ELF-1 (cell line): ENCODE measurements at regions not wholly inside any gene's neighbourhood (a gene's known extent, or its start where the extent isn't known, plus 50 kb on each side); places are given as distances from the start of the nearest gene placed in this dataset.
A peak's percentile ranks its signal among the peaks of the same experiment; 100 is the strongest.
"Not testable (repeated sequence)": the region's sequence is repeated elsewhere in the genome, so short reads cannot be mapped to it uniquely, and the experiment has no call there.

Experiments
- DNase-seq: peaks from one replicate; pipeline ENCODE4 v3.0.0-alpha.2; 2016; ENCODE audit warnings: low read depth, low spot score

DNA sequence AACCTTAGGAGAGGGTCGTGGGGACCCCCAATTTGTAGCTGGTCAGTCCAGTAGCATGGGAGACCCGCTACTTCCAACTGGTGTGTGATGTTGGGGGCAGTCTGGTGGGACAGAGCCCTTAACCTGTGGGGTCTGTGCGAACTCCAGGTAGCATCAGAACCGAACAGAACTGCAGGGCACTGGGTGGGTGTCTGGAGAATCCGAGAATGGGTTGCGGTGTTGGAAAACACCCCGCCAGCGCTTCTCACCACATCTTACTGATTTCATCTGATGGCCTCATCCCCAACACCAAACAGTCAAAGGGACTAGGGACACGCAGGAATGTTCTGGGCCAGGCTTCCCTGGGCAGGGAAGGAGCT, 89.3 kb downstream of the KCNJ18 start:
- not testable (repeated sequence) for DNase-seq

DNA sequence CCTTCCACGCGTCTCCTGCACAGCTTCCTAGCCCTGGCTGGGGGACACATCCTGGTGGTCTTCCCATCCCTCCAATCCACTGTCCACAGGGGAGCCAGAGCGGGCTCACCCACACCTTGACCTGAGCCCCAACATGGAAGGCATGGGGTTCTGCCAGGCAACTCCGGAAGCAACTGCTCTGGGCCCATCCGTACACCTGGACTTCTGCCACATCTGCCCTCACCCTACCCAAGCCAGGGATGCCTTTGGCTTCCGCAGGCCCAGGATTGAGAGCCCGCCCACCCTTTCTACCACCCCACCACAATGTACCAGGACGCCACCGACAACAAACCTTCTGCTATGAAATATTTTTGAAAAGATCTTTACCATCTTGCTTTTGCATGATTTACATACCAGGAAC, 89.8 kb downstream of the KCNJ18 start:
- not testable (repeated sequence) for DNase-seq

- not testable (repeated sequence) for DNase-seq
These were observed 90.3 kb downstream of the KCNJ18 start for GRCh38 chr17:21782604-21783003.

- DNase-seq, result not testable (repeated sequence)
These were observed 90.7 kb downstream of the KCNJ18 start for GRCh38 chr17:21783017-21783416.

DNA sequence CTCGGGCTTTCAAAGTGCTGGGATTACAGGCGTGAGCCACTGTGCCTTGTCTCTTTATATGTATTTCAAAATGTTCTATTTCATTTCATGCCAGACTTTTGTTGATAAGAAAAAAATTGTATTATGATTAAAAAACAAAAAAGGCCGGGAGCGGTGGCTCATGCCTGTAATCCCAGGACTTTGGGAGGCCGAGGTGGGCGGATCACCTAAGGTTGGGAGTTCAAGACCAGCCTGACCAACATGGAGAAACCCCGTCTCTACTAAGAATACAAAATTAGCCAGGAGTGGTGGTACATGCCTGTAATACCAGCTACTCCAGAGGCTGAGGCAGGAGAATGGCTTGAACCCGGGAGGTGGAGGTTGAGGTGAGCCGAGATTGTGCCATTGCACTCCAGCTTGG, 121.9 kb downstream of the KCNJ18 start:
- DNase-seq, result not testable (repeated sequence)

GRCh38 chr17:21814776-21815175, 122.5 kb downstream of the KCNJ18 start:
- no peak for DNase-seq

DNA sequence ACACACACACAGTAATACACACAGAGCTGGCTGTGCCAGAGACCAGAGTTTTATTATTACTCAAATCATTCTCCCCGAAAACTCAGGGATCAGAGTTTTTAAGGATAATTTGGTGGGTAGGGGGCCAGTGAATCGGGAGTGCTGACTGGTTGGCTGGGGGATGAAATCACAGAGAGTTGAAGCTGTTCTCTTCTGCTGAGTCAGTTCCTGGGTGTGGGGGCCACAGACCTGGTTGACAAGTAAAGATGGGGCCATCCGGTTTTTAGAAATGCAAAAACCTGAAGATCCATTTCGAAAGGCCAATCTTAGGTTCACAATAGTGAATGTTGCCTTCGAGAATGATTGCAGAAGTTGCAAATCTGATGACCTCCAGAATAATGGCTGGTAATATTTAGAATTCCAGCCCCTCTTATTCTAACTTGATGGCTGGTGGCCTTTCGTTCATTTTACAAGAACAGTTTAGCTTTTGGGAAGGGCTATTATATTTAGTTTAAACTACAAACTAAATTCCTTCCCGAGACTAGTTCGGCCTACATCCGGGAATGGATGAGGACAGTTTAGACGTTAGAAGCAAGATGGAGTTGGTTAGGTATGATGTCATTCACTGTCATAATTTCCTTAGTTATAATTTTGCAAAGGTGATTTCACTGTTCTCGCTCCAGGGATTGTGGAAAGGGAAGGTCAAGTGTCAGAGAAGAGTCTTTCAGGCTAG, 123.2 kb downstream of the KCNJ18 start:
- DNase-seq, result no peak

DNA sequence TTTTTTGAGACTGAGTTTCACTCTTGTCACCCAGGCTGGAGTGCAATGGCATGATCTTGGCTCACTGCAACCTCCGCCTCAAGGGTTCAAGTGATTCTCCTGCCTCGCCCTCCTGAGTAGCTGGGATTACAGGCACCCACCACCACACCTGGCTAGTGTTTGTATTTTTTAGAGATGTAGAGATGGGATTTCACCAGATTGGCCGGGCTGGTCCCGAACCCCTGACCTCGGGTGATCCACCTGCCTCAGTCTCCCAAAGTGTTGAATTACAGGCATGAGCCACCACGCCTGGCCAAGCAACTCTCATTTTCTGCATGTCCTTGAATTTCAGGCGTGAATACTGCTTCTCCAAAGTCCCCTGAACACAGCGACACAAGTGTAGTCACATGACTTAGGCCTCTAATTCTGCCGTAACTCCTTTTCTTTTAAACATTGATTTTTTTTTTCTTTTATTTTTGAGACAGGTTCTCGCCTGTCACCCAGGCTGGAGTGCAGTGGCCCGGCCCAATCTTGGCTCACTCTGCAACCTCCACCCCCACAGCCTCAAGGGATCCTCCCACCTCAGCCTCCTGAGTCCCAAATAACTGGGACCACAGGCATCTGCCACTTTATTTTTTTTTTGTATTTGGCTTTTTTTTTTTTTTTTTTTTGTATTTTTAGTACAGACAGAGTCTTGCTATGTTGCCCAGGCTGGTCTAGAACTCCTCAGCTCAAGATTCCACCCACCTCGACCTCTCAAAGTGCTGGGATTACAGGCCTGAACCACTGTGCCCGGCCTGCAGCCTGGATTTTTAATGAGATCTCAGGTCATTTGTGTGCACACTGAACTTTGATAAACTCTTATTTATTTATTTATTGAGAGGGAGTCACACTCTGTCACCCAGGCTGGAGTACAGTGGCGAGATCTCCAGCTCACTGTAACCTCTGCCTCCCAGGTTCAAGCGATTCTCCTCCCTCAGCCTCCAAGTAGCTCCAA, 124.6 kb downstream of the KCNJ18 start:
- DNase-seq, result no peak

- DNase-seq, result no peak
These were observed 125.6 kb downstream of the KCNJ18 start for GRCh38 chr17:21817791-21818364.

- DNase-seq, result no peak
These were observed 130.8 kb downstream of the KCNJ18 start for GRCh38 chr17:21823090-21823489.

DNA sequence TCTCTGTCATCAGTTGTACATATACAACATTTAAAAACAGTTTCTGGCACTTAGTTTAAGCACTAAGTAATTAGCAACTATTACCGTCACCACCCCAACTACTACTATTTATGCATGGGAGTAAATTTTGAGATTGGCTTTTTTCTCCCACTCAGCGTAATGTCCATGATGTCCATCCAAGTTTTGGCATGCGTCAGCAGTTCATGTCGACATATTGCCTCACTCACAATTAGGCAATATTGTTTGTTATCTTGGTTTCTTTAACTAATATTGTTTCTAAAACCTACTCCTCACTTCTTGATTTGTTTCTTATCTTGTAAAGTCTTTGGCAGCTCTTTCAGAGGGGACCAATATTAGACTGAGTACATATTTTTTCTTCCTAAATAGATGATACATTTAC, 131.3 kb downstream of the KCNJ18 start:
- DNase-seq, result no peak

DNA sequence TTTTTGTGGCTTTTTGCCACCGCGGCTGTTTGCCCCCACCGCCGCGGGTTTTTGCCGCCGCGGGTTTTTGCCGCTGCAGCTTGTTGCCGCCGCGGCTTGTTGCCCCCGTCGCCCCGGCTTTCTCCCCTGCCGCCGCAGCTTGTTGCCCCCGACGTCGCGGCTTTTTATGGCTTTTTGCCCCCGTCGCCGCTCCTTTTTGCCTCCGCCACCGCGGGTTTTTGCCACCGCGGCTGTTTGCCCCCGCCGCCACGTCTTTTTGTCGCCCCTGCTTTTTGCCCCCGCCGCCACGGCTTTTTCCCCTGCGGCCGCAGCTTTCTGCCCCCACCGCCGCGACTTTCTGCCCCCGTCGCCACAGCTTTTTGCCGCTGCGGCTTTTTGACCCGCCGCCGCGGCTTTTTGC, 149.5 kb downstream of the KCNJ18 start:
- DNase-seq, result peak; percentile 6

DNA sequence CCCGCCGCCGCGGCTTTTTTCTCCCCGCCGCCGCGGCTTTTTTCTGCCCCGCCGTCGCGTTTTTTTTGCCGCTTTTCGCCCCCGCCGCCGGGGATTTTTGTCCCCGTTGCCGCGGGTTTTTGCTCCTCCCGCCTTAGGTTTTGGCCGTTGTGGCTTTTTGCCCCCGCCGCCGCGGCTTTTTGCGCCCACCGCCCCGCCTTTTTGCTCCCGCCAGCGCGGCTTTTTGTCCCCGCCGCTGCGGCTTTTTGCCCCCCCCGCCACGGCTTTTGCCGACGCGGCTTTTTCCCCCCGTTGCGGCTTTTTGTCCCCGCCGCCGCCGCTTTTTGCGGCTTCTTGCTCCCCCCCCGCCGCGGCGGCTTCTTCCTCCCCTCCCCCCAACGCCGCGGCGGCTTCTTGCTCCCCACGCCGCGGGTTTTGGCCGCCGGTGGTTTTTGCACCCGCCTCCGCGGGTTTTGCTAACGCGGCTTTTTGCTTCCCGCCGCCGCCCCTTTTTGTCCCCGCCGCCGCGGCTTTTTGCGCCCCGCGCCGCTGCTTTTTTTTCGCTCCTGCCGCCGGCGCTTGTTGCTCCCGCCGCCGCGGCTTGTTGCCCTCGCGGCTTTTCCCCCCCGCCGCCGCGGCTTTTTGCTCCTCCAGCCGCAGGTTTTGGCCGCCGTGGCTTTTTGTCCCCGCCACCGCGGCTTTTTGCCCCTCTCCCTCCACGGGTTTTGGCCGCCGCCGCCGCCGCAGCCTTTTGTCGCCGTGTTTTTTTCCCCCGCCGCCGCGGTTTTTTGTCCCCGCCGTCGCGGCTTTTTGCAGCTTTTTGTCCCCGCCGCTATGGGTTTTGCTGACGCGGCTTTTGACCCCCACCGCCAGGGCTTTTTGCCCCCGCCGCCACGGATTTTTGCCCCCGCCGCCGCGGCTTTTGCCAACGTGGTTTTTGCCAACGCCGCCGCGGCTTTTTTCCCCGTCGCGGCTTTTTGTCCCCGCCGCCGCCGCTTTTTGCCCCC, 150.3 kb downstream of the KCNJ18 start:
- DNase-seq, result peak; percentile 42

DNA sequence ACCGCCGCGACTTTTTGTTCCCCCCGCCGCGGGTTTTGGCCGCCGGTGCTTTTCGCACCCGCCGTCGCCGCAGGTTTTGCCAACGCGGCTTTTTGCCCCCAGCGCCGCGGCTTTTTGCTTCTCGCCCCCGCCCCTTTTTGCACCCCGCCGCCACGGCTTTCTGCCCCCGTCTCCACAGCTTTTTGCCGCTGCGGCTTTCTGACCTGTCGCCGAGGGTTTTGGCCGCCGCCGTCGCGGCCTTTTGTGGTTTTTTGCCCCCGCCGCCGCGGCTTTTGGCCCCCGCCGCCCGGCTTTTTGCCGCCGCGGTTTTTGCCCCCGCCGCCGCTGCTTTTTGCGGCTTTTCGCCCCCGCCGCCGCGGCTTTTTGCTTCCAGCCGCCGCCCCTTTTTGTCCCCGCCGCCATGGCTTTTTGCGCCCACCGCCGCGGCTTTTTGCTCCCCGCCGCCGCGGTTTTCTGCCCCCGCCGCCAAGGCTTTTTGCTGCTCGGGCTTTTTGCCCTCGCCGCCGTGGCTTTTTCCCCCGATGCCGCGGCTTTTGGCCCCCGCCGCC, 151.1 kb downstream of the KCNJ18 start:
- no peak for DNase-seq

DNA sequence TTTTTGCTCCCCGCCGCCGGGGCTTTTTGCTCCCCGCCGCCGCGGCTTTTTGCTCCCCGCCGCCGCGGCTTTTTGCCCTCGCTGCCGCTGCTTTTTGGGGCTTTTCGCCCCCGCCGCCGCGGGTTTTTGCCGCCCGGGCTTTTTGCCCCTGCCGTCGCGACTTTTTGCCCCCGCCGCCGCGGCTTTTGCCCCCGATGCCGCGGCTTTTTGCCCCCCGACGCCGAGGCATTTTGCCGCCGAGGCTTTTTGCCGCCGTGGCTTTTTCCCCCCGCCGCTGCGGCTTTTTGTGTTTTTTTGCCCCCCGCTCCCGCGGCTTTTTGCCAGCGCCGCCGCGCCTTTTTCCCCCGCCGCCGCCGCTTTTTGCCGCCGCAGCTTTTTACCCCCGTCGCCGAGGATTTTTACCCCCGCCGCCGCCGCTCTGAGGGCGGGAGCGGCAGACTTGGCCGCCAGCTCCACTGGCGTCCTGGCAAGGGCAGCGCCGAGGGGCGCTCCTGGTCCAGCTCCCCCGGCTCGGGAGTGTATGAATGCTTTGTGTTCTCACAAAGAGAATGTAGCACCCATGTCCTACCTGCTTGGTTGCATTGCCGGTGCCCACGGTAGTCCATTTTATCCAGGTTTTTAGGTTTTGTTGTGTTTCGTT, 151.7 kb downstream of the KCNJ18 start:
- peak; percentile 15 for DNase-seq

DNA sequence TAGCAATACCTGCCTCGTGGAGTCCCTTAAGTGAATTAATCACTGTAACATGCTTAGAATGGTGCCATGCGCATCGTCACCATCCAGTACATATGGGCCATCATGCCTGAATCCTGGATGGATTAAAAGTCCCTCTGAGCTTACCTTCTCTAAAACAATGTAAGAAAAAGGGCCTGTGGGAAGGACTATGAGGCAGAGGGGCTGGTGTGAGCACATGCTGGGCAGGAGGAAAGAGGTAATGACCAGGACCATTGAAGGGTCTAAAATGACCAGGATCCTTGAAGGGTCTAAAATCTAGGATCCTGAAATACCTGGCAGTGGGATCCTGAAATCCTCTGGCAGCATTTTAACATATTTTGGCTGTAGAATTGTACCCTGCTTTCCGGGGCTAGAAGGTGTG, 156.2 kb downstream of the KCNJ18 start:
- DNase-seq, result not testable (repeated sequence)

DNA sequence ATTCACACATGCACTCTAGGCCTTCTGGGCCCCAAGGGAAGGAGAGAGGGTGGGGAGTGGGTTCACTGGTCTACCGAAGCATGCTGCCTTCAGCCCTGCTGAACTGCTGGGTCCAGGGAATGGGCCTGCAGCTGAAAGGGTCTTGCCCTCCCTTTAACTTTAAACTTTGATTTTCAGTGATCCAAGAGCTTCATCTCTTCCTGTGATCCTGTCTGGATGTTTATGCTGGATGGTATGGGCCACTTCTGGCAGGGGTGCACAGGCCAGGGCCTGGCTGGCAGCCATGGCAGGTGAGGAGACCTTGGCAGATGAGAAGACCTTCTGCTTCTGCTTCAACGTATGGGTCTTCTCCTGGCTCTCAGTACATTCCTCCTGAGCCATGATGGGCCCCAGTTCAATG, 156.7 kb downstream of the KCNJ18 start:
- DNase-seq, result not testable (repeated sequence)

DNA sequence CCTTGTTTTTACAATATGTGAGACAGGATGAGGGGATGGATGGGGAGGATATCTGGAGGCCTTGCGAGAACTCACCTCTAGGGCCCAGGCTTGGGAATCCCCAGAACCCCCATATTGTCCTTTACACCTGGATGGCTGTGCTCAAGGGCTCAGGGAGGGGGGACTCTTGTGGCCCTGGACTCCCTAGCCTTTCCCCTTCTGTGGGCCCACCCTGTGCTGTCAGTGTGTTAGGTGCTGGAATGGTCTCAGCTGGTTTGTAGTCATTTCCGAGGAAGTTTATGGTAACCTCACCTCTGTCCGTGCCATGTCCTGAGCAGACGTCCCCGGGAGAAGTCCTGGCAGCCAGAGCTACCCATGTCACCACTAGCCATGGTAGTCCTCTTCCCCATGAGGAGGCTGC, 158.3 kb downstream of the KCNJ18 start:
- DNase-seq, result not testable (repeated sequence)
